ENCODE measurements at regions not wholly inside any gene's neighbourhood (a gene's known extent, or its start where the extent isn't known, plus 50 kb on each side); places are given as distances from the start of the nearest gene placed in this dataset.

DNA sequence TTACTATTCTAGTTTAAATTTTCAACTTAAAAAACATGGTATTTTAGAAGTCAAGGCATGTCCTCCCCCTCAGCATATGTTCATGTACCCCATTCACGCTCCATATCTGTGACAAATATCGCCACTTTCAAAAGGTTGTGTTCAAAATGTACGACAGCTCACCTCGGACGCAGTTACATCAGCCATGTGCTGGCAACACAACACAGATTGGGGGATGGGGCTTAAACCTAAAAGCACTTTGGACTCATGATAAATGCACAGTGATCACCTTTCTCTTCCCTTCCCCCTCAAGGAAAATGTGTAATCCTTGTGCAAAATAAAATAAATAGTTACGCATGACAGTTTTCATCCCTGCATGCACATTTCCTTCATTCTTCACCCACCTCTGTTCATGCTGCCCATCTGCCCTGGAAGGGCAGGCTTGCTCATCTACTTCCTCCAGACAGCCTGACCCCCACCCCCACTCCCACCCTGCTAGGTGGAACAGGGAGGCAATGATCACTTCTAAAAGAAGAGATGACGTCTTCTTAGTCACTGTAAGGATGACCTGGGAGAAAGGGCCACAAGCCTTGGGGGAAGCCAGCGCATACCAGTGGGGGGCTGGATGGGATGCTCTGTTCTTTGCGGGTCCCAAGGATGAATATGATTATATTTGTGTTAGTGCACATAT lies 271.4 kb upstream of the SEMA6D start:
- TF ChIP-seq, protein P1, sequence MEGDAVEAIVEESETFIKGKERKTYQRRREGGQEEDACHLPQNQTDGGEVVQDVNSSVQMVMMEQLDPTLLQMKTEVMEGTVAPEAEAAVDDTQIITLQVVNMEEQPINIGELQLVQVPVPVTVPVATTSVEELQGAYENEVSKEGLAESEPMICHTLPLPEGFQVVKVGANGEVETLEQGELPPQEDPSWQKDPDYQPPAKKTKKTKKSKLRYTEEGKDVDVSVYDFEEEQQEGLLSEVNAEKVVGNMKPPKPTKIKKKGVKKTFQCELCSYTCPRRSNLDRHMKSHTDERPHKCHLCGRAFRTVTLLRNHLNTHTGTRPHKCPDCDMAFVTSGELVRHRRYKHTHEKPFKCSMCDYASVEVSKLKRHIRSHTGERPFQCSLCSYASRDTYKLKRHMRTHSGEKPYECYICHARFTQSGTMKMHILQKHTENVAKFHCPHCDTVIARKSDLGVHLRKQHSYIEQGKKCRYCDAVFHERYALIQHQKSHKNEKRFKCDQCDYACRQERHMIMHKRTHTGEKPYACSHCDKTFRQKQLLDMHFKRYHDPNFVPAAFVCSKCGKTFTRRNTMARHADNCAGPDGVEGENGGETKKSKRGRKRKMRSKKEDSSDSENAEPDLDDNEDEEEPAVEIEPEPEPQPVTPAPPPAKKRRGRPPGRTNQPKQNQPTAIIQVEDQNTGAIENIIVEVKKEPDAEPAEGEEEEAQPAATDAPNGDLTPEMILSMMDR (IDR thresholded peaks at IDR 0.05; ENCODE audit: low read depth, low read length) = no peak
- no peak for TF ChIP-seq POLR2A (IDR thresholded peaks at IDR 0.05; ENCODE audit: extremely low read depth, insufficient read length)
- TF ChIP-seq MYC (IDR thresholded peaks at IDR 0.05; ENCODE audit: low read depth, low read length) = no peak
